Activated naive CD4-positive, alpha-beta T cell treated with anti-CD3 and anti-CD28 coated beads, Interleukin-2, amount 50 U/mL, for 16 hours (primary cell): ENCODE measurements at regions not wholly inside any gene's neighbourhood (a gene's known extent, or its start where the extent isn't known, plus 50 kb on each side); places are given as distances from the start of the nearest gene placed in this dataset.

Experiments used
- DNase-seq: peaks from one replicate; pipeline ENCODE4 v3.0.0-alpha.2; 2020

DNA sequence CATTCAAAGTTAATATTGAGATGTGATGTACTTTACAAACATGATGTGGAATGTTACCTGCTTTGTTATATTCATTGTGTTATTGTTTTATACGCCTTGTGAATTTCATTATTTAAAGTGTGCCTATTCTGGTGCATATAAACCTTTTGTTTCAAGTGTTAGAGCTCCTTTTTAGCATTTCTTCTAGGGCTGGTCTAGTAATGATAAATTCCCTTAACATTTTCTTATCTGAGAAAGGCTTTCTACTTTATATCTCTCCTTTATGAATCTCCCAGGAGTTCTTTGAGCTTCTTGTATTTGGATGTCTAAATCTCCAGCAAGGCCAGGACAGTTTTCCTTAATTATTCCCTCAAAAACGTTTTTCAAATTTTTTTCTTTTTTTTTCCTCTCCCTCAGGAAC, 1005.6 kb downstream of the IGSF11 start:
- no peak for DNase-seq

GRCh38 chr3:118036215-118036614, 998.4 kb downstream of the IGSF11 start:
- no peak for DNase-seq

DNA sequence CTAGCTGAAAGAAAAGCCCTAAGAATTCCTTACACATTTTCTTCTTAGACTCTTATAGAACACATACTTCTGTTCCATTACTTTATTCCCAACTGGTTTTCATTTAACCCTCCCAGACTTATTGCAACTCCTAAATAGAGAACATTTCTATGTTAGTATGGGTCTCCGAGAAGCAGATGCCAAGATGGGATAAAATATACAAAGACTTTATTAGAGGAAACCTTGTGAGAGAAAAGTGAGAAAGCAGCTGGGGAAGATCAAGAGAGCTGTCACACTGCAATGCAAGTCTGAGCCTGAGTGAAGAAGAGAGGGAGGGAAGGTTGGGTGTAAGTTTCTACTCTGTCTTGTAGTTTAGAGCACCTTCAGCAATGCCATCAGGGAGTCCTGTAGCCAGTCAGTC, 979.3 kb downstream of the IGSF11 start:
- no peak for DNase-seq

DNA sequence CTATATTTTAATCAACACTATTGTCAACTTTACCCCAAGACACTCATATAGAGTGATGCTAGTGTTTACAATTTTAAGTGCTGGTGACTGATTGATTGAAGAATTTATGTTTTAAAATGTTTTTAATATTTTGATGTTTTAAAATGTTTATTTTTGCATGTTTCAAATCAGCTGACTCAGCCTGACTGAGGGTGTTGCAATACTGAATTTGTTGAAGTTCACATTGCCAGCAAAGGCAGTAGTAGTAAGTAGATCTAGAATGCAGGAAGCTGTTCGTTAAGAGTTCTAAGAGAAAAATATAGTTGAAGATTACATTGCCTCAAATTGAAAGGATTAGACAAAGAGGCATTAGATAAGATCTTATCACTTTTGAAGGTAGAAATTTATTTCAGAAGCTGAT, 977.6 kb downstream of the IGSF11 start:
- DNase-seq, result no peak

- DNase-seq, result no peak
Observed at GRCh38 chr3:118059096-118059495, 975.5 kb downstream of the IGSF11 start.

DNA sequence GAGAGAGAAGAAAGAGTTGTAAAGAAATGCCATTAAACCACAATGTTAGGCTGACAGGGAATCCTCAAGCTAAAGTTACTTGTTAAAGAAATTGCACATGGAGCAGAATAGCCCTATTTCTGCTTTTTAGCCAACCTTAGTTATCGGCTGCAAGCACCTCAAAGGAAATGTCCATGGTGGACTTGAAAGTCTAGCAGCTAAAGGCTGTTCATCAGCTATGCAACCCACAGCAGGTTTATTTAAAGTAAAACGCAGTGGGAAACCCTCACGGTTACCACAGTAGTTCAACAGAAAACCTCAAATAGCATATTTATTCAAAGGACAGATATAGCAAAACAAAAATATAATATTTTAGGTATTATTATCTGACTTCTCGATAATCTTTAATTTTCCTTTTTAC, 967.2 kb downstream of the IGSF11 start:
- DNase-seq, result no peak

DNA sequence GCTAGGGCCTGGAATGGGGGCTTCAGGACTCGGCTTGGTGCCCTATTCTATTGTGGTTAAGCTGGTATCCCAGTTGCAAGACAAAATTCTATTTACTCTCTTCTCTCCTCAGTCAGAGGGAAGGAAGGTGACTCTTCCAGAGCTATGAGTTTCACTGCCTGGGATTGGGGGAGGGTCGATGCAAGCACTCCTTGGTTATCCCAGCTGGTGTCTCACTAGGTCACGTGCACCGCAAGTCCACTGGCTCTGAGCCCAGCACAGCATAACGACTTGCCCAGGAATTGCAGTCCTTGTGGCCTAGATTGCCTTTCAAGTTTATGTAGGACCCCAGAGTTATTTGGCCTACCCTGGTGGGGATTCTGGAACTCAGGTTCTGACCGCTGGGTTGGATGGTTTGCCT, 958.8 kb downstream of the IGSF11 start:
- DNase-seq, result no peak

- DNase-seq, result no peak
Observed at GRCh38 chr3:118077332-118077731, 957.3 kb downstream of the IGSF11 start.

- DNase-seq, result no peak
Observed at GRCh38 chr3:118080889-118081288, 953.8 kb downstream of the IGSF11 start.

- no peak for DNase-seq
Observed at GRCh38 chr3:118088696-118089095, 946.0 kb downstream of the IGSF11 start.

DNA sequence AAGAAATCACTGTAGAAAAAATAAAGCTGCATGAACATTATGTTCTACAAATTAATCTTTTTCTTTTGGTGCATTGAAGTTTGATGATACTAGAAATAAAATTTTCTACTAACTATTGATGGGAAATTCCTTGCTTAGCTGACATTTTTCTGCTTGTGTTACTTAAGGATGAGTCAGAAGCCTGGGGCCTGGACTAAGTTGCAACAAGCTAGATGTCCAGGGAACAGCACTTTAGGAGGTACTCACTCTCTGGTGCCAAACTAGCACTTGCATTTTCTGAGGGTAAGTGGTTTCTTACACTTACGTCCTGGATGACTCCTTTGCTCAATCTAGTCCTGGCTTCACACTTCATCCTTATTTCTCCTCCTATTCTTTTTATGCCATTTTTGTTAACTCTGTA, 945.1 kb downstream of the IGSF11 start:
- DNase-seq, result no peak

DNA sequence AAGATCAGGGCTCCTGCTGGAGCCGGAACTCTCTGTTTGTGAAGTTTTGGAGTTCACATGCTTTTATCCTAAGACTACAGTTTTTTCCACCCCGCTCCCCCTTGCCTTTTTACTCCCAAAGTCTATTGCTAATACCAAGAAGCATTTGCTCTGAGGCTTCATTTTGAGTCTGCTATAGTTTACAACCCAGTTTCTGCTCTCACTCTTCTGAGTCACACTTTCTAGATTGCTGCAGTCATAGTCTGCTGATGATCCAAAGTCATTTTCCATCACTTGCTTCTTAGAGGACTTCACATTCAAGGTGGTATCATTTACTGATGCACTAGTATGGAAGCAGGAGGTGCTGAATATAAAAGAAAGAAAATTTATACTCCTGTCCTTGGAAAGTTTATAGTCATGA, 937.4 kb downstream of the IGSF11 start:
- no peak for DNase-seq

- no peak for DNase-seq
Observed at GRCh38 chr3:118097660-118098059, 937.0 kb downstream of the IGSF11 start.

DNA sequence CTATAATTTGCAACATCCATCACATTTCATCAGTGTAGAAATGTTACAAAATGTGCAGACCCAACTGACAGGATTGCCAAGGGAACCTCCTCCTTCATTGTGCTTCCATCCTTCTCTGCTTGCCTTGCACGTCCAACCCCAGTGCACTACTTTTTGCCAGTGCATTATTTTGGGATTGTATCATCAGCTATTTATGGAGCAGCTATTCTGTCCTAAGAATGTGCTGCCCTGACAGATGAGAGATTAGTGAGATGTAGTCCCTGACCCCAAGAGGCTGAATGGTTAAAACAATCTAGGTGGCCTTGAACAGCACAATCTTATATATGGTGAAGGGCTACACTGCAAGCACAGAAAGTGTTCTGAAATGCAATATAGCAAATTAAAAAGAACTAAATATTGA, 935.8 kb downstream of the IGSF11 start:
- no peak for DNase-seq

- DNase-seq, result no peak
Observed at GRCh38 chr3:118101891-118102290, 932.8 kb downstream of the IGSF11 start.

GRCh38 chr3:118102737-118103136, 931.9 kb downstream of the IGSF11 start:
- DNase-seq, result no peak

DNA sequence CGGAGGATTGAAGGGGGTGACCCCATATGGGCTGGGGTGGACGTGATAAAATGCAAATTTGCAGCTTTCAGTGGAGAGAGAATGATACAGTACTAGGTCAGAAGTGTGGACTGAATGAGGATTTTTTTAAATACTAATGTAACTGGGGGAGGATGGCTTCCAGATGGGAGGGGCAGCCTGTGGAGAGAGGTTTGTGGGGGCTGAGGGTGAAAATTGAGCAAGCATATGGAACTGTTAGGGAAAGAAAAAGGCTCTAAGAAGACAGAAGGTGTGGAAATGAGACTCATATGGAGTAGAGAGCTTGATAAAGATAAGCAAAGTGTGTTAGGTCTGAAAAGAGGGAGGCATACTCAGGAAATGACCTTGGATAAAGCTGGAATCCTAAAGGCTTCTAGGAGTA, 926.4 kb downstream of the IGSF11 start:
- DNase-seq, result no peak

- DNase-seq, result no peak
Observed at GRCh38 chr3:118108769-118109168, 925.9 kb downstream of the IGSF11 start.

- no peak for DNase-seq
Observed at GRCh38 chr3:118110211-118110610, 924.4 kb downstream of the IGSF11 start.

- no peak for DNase-seq
Observed at GRCh38 chr3:118116991-118117390, 917.7 kb downstream of the IGSF11 start.

- DNase-seq, result no peak
Observed at GRCh38 chr3:118126751-118127150, 907.9 kb downstream of the IGSF11 start.

- DNase-seq, result no peak
Observed at GRCh38 chr3:118127992-118128391, 906.7 kb downstream of the IGSF11 start.

DNA sequence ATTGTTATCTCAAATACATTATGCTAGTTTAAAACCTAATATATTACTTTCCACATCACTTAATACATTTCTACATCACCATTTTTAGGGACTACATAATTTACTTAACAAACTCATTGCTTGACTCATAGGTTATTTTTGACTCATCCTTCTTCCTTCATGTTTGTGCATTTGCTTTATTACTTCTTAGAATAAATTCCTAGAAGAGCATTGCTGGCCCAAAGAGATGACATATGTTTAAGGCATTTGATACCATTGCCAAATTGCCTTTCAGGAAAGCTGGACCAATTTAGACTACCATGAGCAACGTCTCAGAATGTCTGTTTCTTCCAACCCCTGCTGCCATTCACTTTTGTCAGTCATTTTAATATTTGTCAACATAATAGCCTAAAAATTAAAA, 905.8 kb downstream of the IGSF11 start:
- DNase-seq, result no peak

DNA sequence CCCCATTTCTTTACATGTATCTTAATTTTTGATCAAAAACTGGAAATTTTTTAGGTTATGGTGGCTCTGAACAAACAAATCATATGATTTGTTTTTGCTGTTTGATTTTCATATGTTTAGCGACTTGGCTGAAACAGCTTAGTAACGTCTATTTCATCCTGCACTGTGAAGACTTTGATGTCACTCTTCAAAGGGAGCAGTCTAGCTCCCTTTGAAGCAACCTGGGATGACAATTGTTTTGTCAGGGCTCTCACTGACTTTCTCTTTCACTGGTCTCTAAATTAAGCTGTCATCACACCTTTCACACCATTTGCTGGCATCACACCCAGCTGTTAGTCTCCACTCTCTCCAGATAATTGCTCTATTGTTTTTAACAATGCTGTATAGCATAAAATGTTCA, 896.9 kb downstream of the IGSF11 start:
- DNase-seq, result no peak

DNA sequence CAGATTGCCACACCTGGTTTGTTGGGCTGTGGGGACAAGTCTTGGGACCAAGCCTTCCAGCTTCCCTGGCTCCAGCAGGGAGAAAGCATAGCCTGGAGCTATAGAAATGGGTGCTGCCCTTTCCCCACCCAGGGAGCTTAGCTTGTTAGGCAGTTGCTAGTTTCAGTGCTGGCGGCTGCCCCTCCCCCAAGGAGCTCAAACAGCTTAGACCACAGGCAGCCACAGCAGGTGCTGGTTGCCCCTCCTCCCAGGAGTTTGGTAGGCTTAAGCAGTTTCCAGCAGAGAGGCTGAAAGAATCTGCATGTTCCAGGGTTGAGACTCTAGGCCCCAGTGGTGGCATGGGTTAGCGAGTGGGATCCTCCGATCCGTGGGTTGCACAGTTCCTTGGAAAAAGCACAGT, 889.7 kb downstream of the IGSF11 start:
- DNase-seq, result no peak

DNA sequence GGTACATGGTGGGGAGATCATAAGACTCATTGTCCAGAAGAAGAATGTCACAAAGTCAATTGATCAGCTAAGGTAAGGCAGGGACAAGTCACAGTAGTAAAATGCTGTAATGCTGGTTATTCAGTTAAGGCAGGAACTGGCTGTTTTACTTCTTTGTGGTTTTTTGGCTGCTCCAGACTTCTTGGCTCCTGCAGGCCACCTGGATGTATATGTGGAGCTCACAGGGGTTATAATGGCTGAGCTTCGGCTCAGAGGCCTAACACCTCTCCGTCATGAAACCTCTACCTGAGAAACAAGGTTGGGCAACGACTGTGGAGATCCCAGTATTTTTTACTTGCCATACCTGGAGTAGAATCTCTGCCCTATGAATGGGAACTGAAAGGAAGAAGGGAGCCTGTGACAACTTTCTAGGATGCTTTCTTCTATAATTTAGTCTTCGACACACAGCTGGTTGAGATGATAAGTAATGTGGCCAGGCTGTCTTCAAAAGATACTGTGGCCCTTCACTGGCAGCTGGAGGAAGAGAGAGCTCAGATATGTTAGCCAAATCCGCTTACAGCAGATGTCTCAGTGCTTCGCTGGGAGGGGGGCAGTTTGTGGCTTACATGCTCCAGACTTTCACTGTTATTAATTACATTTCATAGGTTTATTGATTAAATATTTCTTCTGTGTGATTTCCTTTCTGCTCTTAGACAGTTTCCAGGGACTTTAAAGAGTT, 887.8 kb downstream of the IGSF11 start:
- DNase-seq, result no peak
